ENCODE measurements at regions not wholly inside any gene's neighbourhood (a gene's known extent, or its start where the extent isn't known, plus 50 kb on each side); places are given as distances from the start of the nearest gene placed in this dataset.

DNA sequence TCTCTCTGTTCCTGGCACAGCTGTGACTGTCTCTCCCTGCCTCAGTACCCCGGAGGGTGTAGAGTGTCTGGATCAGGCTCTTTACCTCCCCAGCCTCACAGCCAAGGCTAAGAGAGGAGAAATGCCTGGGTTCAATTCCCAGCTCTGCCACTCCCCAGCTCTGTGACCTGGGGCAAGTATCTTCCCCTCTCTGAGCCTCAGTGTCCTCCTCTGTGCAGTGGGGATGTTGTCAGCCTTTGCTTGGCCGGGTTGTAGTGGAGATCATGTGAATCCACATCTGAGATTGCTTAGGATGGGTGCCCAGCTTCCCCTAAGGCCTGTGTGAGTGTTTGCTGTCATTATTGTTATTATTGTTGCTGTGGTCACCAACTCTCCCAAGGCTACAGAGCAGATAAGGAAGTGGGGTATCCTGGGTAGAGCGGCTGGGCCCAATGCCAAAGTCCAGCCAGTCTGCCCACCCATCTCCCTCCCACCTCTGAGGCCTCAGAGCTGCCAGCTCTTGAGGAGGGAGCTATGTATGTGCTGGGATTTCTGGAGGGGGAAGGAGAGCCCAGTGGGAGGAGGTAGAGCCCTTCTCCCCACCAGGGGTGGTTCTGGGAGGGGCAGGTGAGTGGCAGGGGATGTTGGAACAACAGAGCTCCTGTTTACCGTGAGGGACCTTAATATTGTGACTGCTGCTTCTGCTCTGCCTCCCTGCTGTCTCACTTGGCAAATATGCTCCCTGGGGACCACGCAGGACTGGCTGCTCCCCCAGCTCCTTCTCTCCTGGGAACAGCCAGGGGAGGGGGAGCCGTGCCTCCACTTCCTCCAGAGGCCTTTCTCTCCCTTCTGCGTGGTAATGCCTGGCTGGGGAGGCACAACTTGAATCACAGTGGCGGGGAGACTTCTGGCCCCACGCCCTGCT lies 170.5 kb downstream of the RPS24 start:
- Histone ChIP-seq H3K9me3 (ENCODE audit: low read length) (no peaks in the 10 kb centered on the region), H3K79me2 (ENCODE audit: insufficient read depth, low read length) (no peaks in the 10 kb centered on the region), H3K9me2 (ENCODE audit: low read depth, low read length) (no peaks in the 10 kb centered on the region), H3K4me1 (ENCODE audit: insufficient read depth, low read length, severe bottlenecking) (no peaks in the 10 kb centered on the region), H3K9ac (ENCODE audit: low read length) (no peak overlapping the region), H3K4me3 (ENCODE audit: low read depth, low read length, poor library complexity, severe bottlenecking) (no peak overlapping the region), H2AFZ (ENCODE audit: low read length) (no peak overlapping the region), H4K20me1 (ENCODE audit: insufficient read depth, low read length) (no peaks in the 10 kb centered on the region), H3F3A (ENCODE audit: insufficient read depth, low read length) (no peaks in the 10 kb centered on the region), H3K27me3 (ENCODE audit: insufficient read depth, low read length) (no peaks in the 10 kb centered on the region), H3K27ac (ENCODE audit: low read depth, low read length, poor library complexity, severe bottlenecking) (no peak overlapping the region), H3K36me3 (ENCODE audit: insufficient read depth, low read length) (no peaks in the 10 kb centered on the region), H3K4me2 (ENCODE audit: low read length) (no peak overlapping the region)
- no peak for TF ChIP-seq EZH2 (IDR thresholded peaks at IDR 0.05; ENCODE audit: borderline replicate concordance, low read length)
- TF ChIP-seq, protein P1, sequence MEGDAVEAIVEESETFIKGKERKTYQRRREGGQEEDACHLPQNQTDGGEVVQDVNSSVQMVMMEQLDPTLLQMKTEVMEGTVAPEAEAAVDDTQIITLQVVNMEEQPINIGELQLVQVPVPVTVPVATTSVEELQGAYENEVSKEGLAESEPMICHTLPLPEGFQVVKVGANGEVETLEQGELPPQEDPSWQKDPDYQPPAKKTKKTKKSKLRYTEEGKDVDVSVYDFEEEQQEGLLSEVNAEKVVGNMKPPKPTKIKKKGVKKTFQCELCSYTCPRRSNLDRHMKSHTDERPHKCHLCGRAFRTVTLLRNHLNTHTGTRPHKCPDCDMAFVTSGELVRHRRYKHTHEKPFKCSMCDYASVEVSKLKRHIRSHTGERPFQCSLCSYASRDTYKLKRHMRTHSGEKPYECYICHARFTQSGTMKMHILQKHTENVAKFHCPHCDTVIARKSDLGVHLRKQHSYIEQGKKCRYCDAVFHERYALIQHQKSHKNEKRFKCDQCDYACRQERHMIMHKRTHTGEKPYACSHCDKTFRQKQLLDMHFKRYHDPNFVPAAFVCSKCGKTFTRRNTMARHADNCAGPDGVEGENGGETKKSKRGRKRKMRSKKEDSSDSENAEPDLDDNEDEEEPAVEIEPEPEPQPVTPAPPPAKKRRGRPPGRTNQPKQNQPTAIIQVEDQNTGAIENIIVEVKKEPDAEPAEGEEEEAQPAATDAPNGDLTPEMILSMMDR (IDR thresholded peaks at IDR 0.05; ENCODE audit: low read length), result no peak

GRCh38 chr10:78205457-78206016 lies 171.9 kb downstream of the RPS24 start:
- H3K9me3 ChIP-seq (ENCODE audit: low read length), result no peaks in the 10 kb centered on the region
- H3K4me2 ChIP-seq (ENCODE audit: low read length), result no peak overlapping the region
- no peak overlapping the region for H2AFZ ChIP-seq (ENCODE audit: low read length)
- H3K9ac ChIP-seq (ENCODE audit: low read length), result no peak overlapping the region
- H4K20me1 ChIP-seq (ENCODE audit: insufficient read depth, low read length), result no peaks in the 10 kb centered on the region
- no peaks in the 10 kb centered on the region for H3F3A ChIP-seq (ENCODE audit: insufficient read depth, low read length)
- no peaks in the 10 kb centered on the region for H3K4me1 ChIP-seq (ENCODE audit: insufficient read depth, low read length, severe bottlenecking)
- no peak overlapping the region for H3K27ac ChIP-seq (ENCODE audit: low read depth, low read length, poor library complexity, severe bottlenecking)
- H3K9me2 ChIP-seq (ENCODE audit: low read depth, low read length), result no peaks in the 10 kb centered on the region
- no peak for TF ChIP-seq EZH2 (IDR thresholded peaks at IDR 0.05; ENCODE audit: borderline replicate concordance, low read length)
- TF ChIP-seq, protein P1 (IDR thresholded peaks at IDR 0.05; ENCODE audit: low read length), result no peak
- H3K4me3 ChIP-seq (ENCODE audit: low read depth, low read length, poor library complexity, severe bottlenecking), result no peak overlapping the region
- H3K27me3 ChIP-seq (ENCODE audit: insufficient read depth, low read length), result no peaks in the 10 kb centered on the region
- no peaks in the 10 kb centered on the region for H3K79me2 ChIP-seq (ENCODE audit: insufficient read depth, low read length)
- H3K36me3 ChIP-seq (ENCODE audit: insufficient read depth, low read length), result no peaks in the 10 kb centered on the region

GRCh38 chr10:78207216-78207615 lies 173.6 kb downstream of the RPS24 start:
- TF ChIP-seq, protein P1 (IDR thresholded peaks at IDR 0.05; ENCODE audit: low read length), result no peak
- TF ChIP-seq EZH2 (IDR thresholded peaks at IDR 0.05; ENCODE audit: borderline replicate concordance, low read length), result no peak
- no peaks in the 10 kb centered on the region for H3K9me2 ChIP-seq (ENCODE audit: low read depth, low read length)
- no peaks in the 10 kb centered on the region for H3K9me3 ChIP-seq (ENCODE audit: low read length)
- H3K27me3 ChIP-seq (ENCODE audit: insufficient read depth, low read length), result no peaks in the 10 kb centered on the region
- H3K79me2 ChIP-seq (ENCODE audit: insufficient read depth, low read length), result no peaks in the 10 kb centered on the region
- no peaks in the 10 kb centered on the region for H3K36me3 ChIP-seq (ENCODE audit: insufficient read depth, low read length)
- no peak overlapping the region for H3K9ac ChIP-seq (ENCODE audit: low read length)
- no peaks in the 10 kb centered on the region for H3K4me1 ChIP-seq (ENCODE audit: insufficient read depth, low read length, severe bottlenecking)
- H2AFZ ChIP-seq (ENCODE audit: low read length), result no peak overlapping the region
- no peak overlapping the region for H3K27ac ChIP-seq (ENCODE audit: low read depth, low read length, poor library complexity, severe bottlenecking)
- no peak overlapping the region for H3K4me2 ChIP-seq (ENCODE audit: low read length)
- no peaks in the 10 kb centered on the region for H3F3A ChIP-seq (ENCODE audit: insufficient read depth, low read length)
- H3K4me3 ChIP-seq (ENCODE audit: low read depth, low read length, poor library complexity, severe bottlenecking), result no peak overlapping the region
- H4K20me1 ChIP-seq (ENCODE audit: insufficient read depth, low read length), result no peaks in the 10 kb centered on the region
